Activated CD8-positive, alpha-beta T cell treated with anti-CD3 and anti-CD28 coated beads, Interleukin-2, amount 10 ng/mL, durations not matched to agents 7 days and 5 days (primary cell): ENCODE measurements at regions not wholly inside any gene's neighbourhood (a gene's known extent, or its start where the extent isn't known, plus 50 kb on each side); places are given as distances from the start of the nearest gene placed in this dataset.

Experiments
- ATAC-seq: fragments of 150-1000 bp; cut with Tn5 transposase; one replicate; pipeline ENCODE4 v1.10.0; 2021; ENCODE audit warnings: moderate library complexity
- CTCF ChIA-PET: fragments of 350-600 bp; sonication (Branson Sonifier 250); formaldehyde crosslinking; loops from one replicate; lab custom pipeline; 2021; ENCODE audit warnings: antibody characterized with exemption; lab: Charles Lee
- POLR2A ChIA-PET: fragments of 350-600 bp; sonication (Branson Sonifier 250); formaldehyde crosslinking; loops from one replicate; lab custom pipeline; 2021; ENCODE audit warnings: antibody characterized with exemption; lab: Charles Lee
- DNase-seq: peaks from one replicate; pipeline ENCODE4 v3.0.0-alpha.2; 2020
- H3K27ac Mint-ChIP-seq: one replicate; pipeline ENCODE4 v1.8.0; 2021; ENCODE audit warnings: mild to moderate bottlenecking, mixed read lengths
- H3K27me3 Mint-ChIP-seq: one replicate; pipeline ENCODE4 v1.8.0; 2021; ENCODE audit warnings: low read depth, mixed read lengths
- H3K36me3 Mint-ChIP-seq: one replicate; pipeline ENCODE4 v1.8.0; 2021; ENCODE audit warnings: low read depth, mixed read lengths
- H3K4me1 Mint-ChIP-seq: one replicate; pipeline ENCODE4 v1.8.0; 2021; ENCODE audit warnings: low read depth, mixed read lengths
- H3K4me3 Mint-ChIP-seq: one replicate; pipeline ENCODE4 v1.8.0; 2021; ENCODE audit warnings: mild to moderate bottlenecking, mixed read lengths
- H3K9me3 Mint-ChIP-seq: one replicate; pipeline ENCODE4 v1.8.0; 2022; ENCODE audit warnings: mixed read lengths; ENCODE audit not compliant: insufficient read depth

- ChIA-PET POLR2A (no interaction called here), CTCF (no interaction called here)
- no peaks in the 10 kb centered on the region for H3K4me1 Mint-ChIP-seq
- ATAC-seq, result no peak
- no peak overlapping the region for H3K27ac Mint-ChIP-seq
- H3K4me3 Mint-ChIP-seq, result no peak overlapping the region
- H3K36me3 Mint-ChIP-seq, result no peaks in the 10 kb centered on the region
- DNase-seq, result no peak
- no peaks in the 10 kb centered on the region for H3K27me3 Mint-ChIP-seq
- H3K9me3 Mint-ChIP-seq, result peaks cover 7% of the 10 kb centered on the region
These were observed 346.6 kb upstream of the EEF2KMT start for GRCh38 chr16:5444189-5444588.

DNA sequence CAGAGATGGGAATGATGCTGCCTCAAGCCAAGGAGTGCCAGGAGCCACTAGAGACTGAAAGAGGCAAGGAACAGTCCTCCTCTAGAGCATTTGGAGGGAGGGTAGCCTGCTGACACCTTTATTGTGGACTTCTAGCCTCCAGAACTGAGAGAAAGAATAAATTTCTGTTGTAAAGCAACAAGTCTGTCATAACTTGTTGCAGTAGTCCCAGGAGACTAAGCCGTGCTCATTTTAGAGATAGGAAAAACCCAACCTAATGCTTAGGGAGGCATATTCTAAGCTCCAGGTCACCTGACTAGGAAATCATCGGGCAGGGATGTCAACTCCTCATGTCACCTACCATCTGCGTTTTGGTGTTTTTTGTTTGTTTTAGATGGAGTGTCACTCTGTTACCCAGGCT is 345.4 kb upstream of the EEF2KMT start:
- Mint-ChIP-seq H3K27ac (no peak overlapping the region), H3K4me1 (no peaks in the 10 kb centered on the region), H3K4me3 (no peak overlapping the region), H3K36me3 (no peaks in the 10 kb centered on the region), H3K9me3 (peaks cover 7% of the 10 kb centered on the region), H3K27me3 (no peaks in the 10 kb centered on the region)
- ChIA-PET POLR2A (no interaction called here), CTCF (no interaction called here)
- DNase-seq, result no peak
- ATAC-seq, result no peak

DNA sequence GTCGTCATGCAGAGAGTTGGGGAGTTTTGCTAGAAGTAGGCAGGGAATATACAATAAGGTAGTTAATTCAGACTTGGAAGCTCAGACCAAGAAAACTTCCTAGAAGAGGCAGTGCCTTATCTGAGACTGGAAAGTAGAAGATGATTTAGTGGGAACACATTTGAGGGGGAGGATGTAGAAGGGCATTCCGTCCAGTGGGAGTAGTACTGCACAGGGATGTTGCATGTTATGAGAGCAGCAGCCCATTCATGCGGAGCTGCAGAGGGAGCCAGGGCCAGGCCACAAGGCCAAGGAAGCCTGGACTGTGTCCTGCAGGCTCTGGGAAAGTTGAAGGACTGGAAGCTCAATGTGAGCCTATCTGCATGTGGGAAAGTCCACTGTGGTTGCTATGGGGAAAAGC is 344.5 kb upstream of the EEF2KMT start:
- ChIA-PET POLR2A (no interaction called here), CTCF (no interaction called here)
- DNase-seq, result no peak
- H3K27me3 Mint-ChIP-seq, result no peaks in the 10 kb centered on the region
- no peak for ATAC-seq
- H3K36me3 Mint-ChIP-seq, result no peaks in the 10 kb centered on the region
- no peak overlapping the region for H3K4me3 Mint-ChIP-seq
- no peaks in the 10 kb centered on the region for H3K4me1 Mint-ChIP-seq
- no peak overlapping the region for H3K27ac Mint-ChIP-seq
- peaks cover 12% of the 10 kb centered on the region for H3K9me3 Mint-ChIP-seq

GRCh38 chr16:5438591-5438990 is 341.0 kb upstream of the EEF2KMT start:
- POLR2A ChIA-PET, result no interaction called here
- no peaks in the 10 kb centered on the region for H3K36me3 Mint-ChIP-seq
- H3K4me1 Mint-ChIP-seq, result no peaks in the 10 kb centered on the region
- no peak overlapping the region for H3K27ac Mint-ChIP-seq
- no peaks in the 10 kb centered on the region for H3K27me3 Mint-ChIP-seq
- ATAC-seq (no peak), DNase-seq (no peak)
- CTCF ChIA-PET, result no interaction called here
- H3K9me3 Mint-ChIP-seq, result peaks cover 12% of the 10 kb centered on the region
- no peak overlapping the region for H3K4me3 Mint-ChIP-seq

- DNase-seq, result no peak
- POLR2A ChIA-PET, result no interaction called here
These were observed 336.0 kb upstream of the EEF2KMT start for GRCh38 chr16:5433587-5433986.

DNA sequence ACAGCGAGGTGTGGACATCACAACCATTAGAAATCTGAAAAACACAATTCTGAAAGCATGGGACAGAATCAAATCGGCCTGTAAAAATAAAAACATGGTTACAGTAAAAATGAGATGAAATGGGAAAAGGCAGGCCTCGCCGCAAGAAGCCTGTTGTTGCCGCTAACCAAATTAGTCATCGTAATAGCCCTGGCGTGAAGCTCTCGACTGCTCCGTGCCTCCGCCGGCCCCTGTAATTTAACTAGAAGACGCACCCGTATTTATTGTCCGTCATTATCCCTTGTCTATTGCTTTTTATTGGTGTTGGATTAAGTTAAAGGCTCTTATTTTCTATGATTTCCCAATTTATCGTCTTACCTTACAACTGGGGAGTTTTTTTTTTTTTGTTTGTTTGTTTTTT is 334.6 kb upstream of the EEF2KMT start:
- no peak for ATAC-seq
- DNase-seq, result no peak
- no peaks in the 10 kb centered on the region for H3K27me3 Mint-ChIP-seq
- no peak overlapping the region for H3K27ac Mint-ChIP-seq
- ChIA-PET POLR2A (no interaction called here), CTCF (no interaction called here)
- H3K36me3 Mint-ChIP-seq, result no peaks in the 10 kb centered on the region
- no peak overlapping the region for H3K4me3 Mint-ChIP-seq
- H3K9me3 Mint-ChIP-seq, result no peaks in the 10 kb centered on the region
- no peaks in the 10 kb centered on the region for H3K4me1 Mint-ChIP-seq

More at GRCh38 chr16:5433587-5433986, 336.0 kb upstream of the EEF2KMT start:
- Mint-ChIP-seq H3K9me3 (peaks cover 5% of the 10 kb centered on the region), H3K36me3 (no peaks in the 10 kb centered on the region), H3K4me1 (no peaks in the 10 kb centered on the region), H3K4me3 (no peak overlapping the region), H3K27me3 (no peaks in the 10 kb centered on the region), H3K27ac (no peak overlapping the region)
- CTCF ChIA-PET, result no interaction called here
- no peak for ATAC-seq

- Mint-ChIP-seq H3K36me3 (no peaks in the 10 kb centered on the region), H3K4me1 (no peaks in the 10 kb centered on the region), H3K27ac (no peak overlapping the region), H3K4me3 (no peak overlapping the region), H3K27me3 (no peaks in the 10 kb centered on the region), H3K9me3 (no peaks in the 10 kb centered on the region)
- DNase-seq (no peak), ATAC-seq (no peak)
- POLR2A ChIA-PET, result no interaction called here
- CTCF ChIA-PET, result no interaction called here
These were observed 333.0 kb upstream of the EEF2KMT start for GRCh38 chr16:5430598-5430997.

- ATAC-seq (no peak), DNase-seq (no peak)
- POLR2A ChIA-PET, result no interaction called here
- H3K27me3 Mint-ChIP-seq, result no peaks in the 10 kb centered on the region
- no peaks in the 10 kb centered on the region for H3K9me3 Mint-ChIP-seq
- no peaks in the 10 kb centered on the region for H3K4me1 Mint-ChIP-seq
- no peaks in the 10 kb centered on the region for H3K36me3 Mint-ChIP-seq
- no peak overlapping the region for H3K4me3 Mint-ChIP-seq
- H3K27ac Mint-ChIP-seq, result no peak overlapping the region
- CTCF ChIA-PET, result no interaction called here
These were observed 331.3 kb upstream of the EEF2KMT start for GRCh38 chr16:5428932-5429331.

GRCh38 chr16:5427571-5427970 is 330.0 kb upstream of the EEF2KMT start:
- no peaks in the 10 kb centered on the region for H3K27me3 Mint-ChIP-seq
- no peaks in the 10 kb centered on the region for H3K36me3 Mint-ChIP-seq
- POLR2A ChIA-PET, result no interaction called here
- H3K27ac Mint-ChIP-seq, result no peak overlapping the region
- no peak for ATAC-seq
- no peak for DNase-seq
- H3K4me3 Mint-ChIP-seq, result no peak overlapping the region
- no peaks in the 10 kb centered on the region for H3K9me3 Mint-ChIP-seq
- CTCF ChIA-PET, result no interaction called here
- no peaks in the 10 kb centered on the region for H3K4me1 Mint-ChIP-seq

DNA sequence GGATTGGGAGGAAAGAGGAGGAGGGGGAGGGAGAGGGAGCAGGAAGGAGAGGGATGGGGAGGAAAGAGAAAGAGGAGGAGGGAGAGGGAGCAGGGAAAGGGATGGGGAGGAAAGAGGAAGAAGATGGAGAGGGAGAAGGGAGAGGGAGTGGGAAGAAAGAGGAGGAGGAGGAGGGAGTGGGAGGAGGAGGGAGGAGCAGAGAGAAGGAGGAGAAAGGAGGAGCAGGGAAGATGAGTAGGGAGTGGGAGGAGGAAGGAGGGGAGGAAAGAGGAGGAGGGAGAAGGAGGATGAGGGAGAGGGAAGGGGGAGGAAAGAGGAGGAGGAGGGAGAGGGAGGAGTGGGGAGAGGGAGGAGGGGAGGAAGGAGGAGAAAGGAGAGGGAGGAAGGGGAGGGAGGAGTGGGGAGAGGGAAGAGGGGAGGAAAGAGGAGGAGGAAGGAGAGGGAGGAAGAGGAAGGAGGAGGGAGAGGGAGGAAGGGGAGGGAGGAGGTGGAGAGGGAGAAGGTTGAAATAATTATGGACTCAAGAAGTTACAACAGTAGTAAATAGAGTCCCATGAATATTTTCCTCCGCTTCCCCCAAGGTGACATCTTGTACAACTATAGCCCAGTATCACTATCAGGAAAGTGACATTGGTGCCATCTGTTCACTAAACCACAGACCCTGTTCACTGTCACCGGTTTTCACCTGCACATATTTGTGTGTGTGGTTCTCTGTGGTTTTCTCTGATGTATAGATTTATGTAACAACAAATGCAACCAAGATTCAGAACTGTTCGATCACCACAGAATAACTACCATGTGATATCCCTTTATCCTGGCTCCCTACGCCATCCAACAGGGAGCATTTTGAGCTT is 325.3 kb upstream of the EEF2KMT start:
- ChIA-PET POLR2A (no interaction called here), CTCF (no interaction called here)
- H3K4me3 Mint-ChIP-seq, result no peak overlapping the region
- H3K27me3 Mint-ChIP-seq, result no peaks in the 10 kb centered on the region
- H3K36me3 Mint-ChIP-seq, result no peaks in the 10 kb centered on the region
- DNase-seq, result no peak
- H3K27ac Mint-ChIP-seq, result no peak overlapping the region
- H3K9me3 Mint-ChIP-seq, result no peaks in the 10 kb centered on the region
- no peak for ATAC-seq
- no peaks in the 10 kb centered on the region for H3K4me1 Mint-ChIP-seq

GRCh38 chr16:5422047-5422446 is 324.5 kb upstream of the EEF2KMT start:
- H3K27ac Mint-ChIP-seq, result no peak overlapping the region
- CTCF ChIA-PET, result no interaction called here
- H3K4me3 Mint-ChIP-seq, result no peak overlapping the region
- POLR2A ChIA-PET, result no interaction called here
- ATAC-seq (no peak), DNase-seq (no peak)
- H3K27me3 Mint-ChIP-seq, result no peaks in the 10 kb centered on the region
- no peaks in the 10 kb centered on the region for H3K9me3 Mint-ChIP-seq
- H3K36me3 Mint-ChIP-seq, result no peaks in the 10 kb centered on the region
- H3K4me1 Mint-ChIP-seq, result no peaks in the 10 kb centered on the region

DNA sequence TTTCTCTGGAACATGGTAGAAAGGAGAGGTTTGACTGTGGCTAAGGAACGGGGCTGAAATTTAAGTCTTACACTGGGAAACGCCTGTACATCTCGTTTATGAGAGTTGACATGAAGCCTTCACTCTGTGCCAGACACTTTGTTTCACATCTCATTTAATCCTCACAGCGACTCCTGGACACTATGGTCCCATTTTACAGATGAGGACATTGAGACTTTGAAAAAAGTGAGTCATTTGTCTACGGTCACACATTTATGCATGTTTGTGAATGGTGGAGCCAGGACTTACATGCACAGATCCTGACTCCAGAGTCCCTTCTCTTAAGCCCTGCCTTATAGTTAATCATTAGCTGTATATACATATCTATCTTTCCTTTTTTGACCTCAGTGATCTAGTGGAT is 318.4 kb upstream of the EEF2KMT start:
- H3K9me3 Mint-ChIP-seq, result no peaks in the 10 kb centered on the region
- DNase-seq, result no peak
- H3K36me3 Mint-ChIP-seq, result no peaks in the 10 kb centered on the region
- no peak overlapping the region for H3K4me3 Mint-ChIP-seq
- ATAC-seq, result no peak
- H3K27ac Mint-ChIP-seq, result no peak overlapping the region
- ChIA-PET CTCF (no interaction called here), POLR2A (no interaction called here)
- no peaks in the 10 kb centered on the region for H3K4me1 Mint-ChIP-seq
- H3K27me3 Mint-ChIP-seq, result no peaks in the 10 kb centered on the region

- Mint-ChIP-seq H3K27me3 (no peaks in the 10 kb centered on the region), H3K27ac (no peak overlapping the region), H3K36me3 (no peaks in the 10 kb centered on the region), H3K4me1 (no peaks in the 10 kb centered on the region), H3K4me3 (no peak overlapping the region), H3K9me3 (no peaks in the 10 kb centered on the region)
- CTCF ChIA-PET, result no interaction called here
- DNase-seq (no peak), ATAC-seq (no peak)
- POLR2A ChIA-PET, result no interaction called here
These were observed 317.5 kb upstream of the EEF2KMT start for GRCh38 chr16:5415123-5415522.
